GM18867 (cell line): ENCODE measurements at regions not wholly inside any gene's neighbourhood (a gene's known extent, or its start where the extent isn't known, plus 50 kb on each side); places are given as distances from the start of the nearest gene placed in this dataset.

Experiments used
- ATAC-seq: cut with Tn5 transposase; IDR thresholded peaks from one replicate; pipeline ENCODE4 v1.9.1; 2021; ENCODE audit warnings: mild to moderate bottlenecking, moderate library complexity; ENCODE audit not compliant: unreplicated experiment

- no peak for ATAC-seq
Observed at GRCh38 chr2:139963863-139964355, 1183.7 kb upstream of the NXPH2 start.

- no peak for ATAC-seq
Observed at GRCh38 chr2:139949242-139949972, 1169.2 kb upstream of the NXPH2 start.

GRCh38 chr2:139946690-139947089 lies 1166.5 kb upstream of the NXPH2 start:
- no peak for ATAC-seq

GRCh38 chr2:139940686-139941085 lies 1160.5 kb upstream of the NXPH2 start:
- no peak for ATAC-seq

GRCh38 chr2:139925903-139926302 lies 1145.7 kb upstream of the NXPH2 start:
- ATAC-seq = no peak

GRCh38 chr2:139924070-139924469 lies 1143.9 kb upstream of the NXPH2 start:
- ATAC-seq = no peak

- ATAC-seq = no peak
Observed at GRCh38 chr2:139918982-139919381, 1138.8 kb upstream of the NXPH2 start.

GRCh38 chr2:139917690-139918384 lies 1137.6 kb upstream of the NXPH2 start:
- ATAC-seq = no peak

- no peak for ATAC-seq
Observed at GRCh38 chr2:139916822-139917221, 1136.6 kb upstream of the NXPH2 start.

GRCh38 chr2:139911160-139911559 lies 1131.0 kb upstream of the NXPH2 start:
- no peak for ATAC-seq

GRCh38 chr2:139909136-139909535 lies 1128.9 kb upstream of the NXPH2 start:
- ATAC-seq = no peak

GRCh38 chr2:139905624-139906023 lies 1125.4 kb upstream of the NXPH2 start:
- ATAC-seq = no peak

GRCh38 chr2:139891636-139892035 lies 1111.4 kb upstream of the NXPH2 start:
- ATAC-seq = no peak

- ATAC-seq = no peak
Observed at GRCh38 chr2:139885921-139886498, 1105.8 kb upstream of the NXPH2 start.

- no peak for ATAC-seq
Observed at GRCh38 chr2:139876964-139877363, 1096.8 kb upstream of the NXPH2 start.

- no peak for ATAC-seq
Observed at GRCh38 chr2:139876321-139876720, 1096.1 kb upstream of the NXPH2 start.

- no peak for ATAC-seq
Observed at GRCh38 chr2:139872503-139872902, 1092.3 kb upstream of the NXPH2 start.

- no peak for ATAC-seq
Observed at GRCh38 chr2:139872032-139872431, 1091.8 kb upstream of the NXPH2 start.

- no peak for ATAC-seq
Observed at GRCh38 chr2:139867601-139868226, 1087.5 kb upstream of the NXPH2 start.

- no peak for ATAC-seq
Observed at GRCh38 chr2:139864821-139865302, 1084.7 kb upstream of the NXPH2 start.

GRCh38 chr2:139854769-139855483 lies 1074.7 kb upstream of the NXPH2 start:
- no peak for ATAC-seq
